Fibroblast of the conjunctiva (primary cell): ENCODE measurements at regions not wholly inside any gene's neighbourhood (a gene's known extent, or its start where the extent isn't known, plus 50 kb on each side); places are given as distances from the start of the nearest gene placed in this dataset.

Experiments used
- DNase-seq: peaks from one replicate; pipeline ENCODE4 v3.0.0-alpha.2; 2010; ENCODE audit warnings: low read depth

DNA sequence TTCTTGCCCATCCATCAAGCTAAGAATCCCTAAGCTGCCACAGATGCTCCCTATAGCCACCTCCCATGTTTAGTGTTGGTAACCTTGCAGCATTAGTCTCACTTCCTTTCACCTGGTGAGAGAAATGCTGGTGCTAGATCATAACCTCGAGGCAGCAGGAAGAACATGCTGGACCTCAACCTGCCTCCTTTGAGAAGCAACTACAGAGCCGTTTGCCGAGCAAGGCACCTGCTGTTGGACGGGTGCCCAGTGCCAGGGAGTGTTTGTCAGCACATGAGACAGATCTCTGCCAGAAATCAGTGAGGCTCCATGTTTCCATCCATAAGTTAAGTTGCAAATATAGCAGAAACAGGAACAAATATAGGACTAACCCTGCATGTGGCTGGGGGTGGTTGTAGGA lies 955.7 kb downstream of the TUSC7 start:
- no peak for DNase-seq

DNA sequence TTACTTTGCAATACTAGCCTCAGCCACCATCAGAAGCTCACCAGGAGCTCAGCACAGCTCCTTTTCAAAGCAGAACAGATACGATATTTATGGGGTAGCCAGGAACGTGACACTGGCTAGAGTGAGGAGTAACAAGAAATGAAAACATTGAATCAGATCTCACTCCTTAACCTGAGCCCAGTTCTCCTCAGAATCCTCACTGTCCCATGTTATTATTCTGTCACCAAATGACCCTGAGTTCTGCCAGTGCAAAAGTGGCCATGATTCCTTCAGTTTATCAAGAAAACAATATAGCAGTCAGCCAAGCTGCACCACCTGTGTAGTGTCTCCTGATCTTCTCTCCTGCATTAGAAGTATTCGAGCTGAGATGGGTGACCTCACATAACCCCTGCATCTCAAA lies 956.7 kb downstream of the TUSC7 start:
- no peak for DNase-seq

DNA sequence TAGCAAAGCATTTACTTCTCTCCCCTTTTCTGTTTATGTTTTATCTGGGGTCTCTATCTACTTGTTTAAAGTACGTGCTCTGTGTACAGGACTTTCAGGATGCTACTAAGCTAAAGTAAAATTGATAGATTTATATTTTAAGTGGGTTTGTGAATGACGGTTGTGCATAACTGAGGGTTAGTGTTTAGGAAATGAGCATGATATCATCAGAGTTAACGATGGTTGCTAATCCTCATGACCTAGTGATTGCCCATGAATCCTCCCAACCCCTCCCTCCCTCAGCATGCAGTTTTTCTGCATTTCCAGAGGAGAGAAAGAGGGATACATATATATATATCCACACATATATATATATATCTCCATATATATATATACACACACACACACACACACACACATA lies 957.2 kb downstream of the TUSC7 start:
- DNase-seq: no peak

DNA sequence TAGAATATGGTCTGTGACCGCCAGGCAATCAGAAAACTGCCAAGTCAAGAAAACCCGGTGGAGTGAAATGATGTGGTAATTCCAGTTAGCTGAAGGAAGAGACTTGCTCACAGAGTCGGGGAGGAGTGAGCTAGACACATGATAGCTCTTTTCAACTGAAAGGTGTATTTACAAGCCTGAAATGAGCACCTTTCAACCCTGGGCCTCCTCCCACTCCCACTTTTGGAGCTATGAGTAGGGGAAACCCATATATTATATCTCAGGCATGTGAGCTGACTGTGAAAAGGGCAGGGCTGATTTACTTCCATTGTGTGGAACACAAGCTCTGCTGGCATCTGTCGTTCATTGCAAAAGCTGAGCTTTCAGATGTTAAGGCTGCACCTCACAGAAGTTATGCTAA lies 960.2 kb downstream of the TUSC7 start:
- no peak for DNase-seq

DNA sequence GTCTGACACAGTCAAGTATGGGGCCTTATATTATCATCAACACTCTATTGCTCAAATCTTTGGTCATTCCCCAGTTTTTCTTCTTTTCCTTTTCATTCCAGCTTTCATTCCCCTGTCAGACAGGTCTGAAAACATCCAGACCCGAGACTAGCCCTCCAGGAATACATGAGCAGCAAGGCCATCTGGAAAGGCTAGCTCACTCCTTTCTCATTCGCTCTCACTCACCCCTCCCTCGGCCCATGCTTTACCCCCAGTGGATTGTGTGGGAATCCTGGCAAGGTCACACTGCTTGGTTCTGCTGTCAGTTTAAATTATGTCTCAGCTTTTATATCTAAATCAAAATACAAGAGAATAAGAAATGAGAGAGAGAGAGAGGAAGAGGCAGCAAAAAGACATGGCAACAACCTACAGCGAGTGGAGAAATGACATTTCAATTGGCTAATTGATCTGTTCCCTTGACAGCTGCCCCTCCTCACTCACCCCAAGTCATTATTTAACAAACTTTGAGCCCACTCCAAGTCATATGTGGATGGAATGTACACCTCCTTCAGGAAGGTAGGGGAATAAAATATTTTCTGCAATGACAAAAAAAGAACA lies 962.2 kb downstream of the TUSC7 start:
- no peak for DNase-seq

DNA sequence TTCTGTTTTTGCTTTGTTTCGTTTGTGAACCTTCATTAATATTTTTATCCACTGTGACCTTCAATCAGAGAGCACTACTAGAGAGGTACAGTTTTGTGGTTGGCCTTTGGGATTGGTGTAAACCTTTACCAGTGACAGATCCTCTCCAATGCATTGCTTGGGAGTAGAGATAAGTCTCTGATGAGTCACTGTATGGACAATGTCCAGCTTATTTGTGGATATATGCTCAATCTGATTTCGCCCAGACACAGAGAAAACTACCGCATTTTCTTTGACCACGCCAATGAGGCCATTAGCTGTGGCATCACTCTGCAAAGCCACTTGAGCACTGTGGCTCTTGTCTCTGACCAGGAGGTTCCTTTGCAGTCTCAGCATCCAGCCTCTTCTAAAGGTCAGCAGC lies 964.7 kb downstream of the TUSC7 start:
- DNase-seq: no peak

DNA sequence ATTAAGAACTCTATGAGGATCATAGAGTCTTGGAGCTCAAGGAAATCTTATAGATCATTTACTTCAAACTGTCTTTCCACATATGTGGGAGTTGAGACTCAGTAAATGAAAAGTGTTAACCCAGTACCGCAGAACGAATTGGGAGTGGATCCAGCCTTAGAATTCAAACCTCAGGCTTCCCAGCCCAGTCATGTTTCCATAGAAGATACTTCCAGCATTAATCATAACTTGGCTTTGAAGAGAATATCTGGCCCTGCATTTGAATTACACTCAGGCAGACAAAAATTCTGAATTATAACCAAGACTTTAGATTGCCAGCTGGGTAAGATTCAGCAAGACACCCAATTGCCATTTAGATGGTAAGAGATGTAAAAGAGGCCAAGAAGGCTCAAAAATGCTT lies 972.0 kb downstream of the TUSC7 start:
- DNase-seq: peak; percentile 60

DNA sequence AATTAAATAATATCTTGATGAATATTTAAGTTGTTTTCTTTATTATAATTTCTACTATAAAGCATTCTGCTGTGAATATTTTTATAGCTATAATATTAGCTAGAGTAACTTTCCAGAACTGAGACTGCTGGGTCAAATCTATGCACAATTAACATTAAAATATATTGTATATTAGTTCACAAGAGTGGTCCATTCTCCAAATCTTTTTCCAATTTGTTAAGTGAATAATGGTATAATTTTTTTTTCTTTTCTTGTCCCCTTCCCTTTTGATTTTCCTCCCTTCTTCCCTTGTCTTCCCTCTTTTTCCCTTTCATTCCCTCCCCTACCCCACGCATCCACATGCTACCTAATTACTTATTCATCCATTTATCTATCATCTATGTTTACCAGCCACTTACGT lies 977.5 kb downstream of the TUSC7 start:
- DNase-seq: no peak

DNA sequence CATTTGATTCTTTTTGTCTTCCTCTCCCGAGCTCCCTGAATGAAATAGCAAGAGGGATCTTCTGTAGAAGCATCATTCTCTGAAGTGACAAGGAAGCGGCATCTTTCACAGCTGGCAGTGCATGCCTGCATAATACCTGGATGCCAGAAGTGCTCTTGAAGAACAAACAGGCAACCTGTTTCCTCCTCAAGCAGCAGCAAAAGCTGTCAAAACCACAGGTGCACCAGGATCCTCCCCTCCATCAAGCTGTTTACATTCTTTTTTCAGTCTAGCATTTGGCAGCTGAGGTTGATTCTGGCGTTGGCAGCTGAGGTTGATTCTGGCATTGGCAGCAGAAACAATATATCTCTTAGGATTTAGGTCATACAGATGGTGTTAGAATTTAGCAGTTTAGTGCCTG lies 979.0 kb downstream of the TUSC7 start:
- DNase-seq: no peak

DNA sequence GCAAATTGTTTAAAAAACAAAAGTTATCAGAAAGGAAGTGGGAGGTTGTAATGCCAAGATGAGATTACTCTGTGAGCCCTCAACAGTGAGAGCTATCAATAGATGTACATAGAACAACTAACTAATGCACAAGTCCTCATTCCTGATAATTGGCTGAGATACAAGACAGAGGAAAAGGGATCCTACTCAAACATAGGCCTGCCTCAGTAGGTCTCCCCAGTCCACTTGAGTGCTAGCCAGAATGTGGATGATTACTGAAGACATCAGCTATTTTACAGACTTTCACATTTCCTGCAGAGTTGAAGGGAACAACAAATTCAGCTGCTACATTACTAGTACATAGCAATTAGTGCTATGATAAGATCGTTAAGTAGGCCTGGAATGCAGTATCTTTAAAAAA lies 981.9 kb downstream of the TUSC7 start:
- DNase-seq: no peak

DNA sequence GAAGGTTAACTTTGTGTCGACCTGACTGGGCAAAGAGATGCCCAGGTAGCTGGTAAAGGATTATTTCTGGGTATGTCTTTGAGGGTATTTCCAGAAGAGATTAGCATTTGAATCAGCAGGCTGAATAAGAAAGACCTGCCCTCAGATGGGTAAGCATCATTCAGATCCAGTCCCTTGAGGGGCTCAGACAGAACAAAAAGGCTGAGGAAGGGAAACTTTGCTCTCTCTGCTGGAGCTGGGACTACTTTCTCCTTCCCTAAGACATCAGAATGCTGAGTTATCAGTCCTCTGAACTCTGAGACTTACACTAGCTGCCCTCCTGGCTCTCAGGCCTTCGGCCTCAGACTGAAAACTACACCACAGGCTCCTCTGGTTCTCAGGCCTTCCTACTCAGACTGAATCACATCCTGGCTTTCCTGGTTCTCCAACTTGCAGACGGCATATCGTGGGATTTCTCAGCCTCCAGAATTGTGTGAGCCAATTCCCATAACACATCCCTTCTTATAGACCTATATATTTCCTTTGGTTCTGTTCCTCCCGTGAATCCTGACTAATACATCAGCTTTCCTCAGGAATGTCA lies 982.9 kb downstream of the TUSC7 start:
- DNase-seq: no peak

DNA sequence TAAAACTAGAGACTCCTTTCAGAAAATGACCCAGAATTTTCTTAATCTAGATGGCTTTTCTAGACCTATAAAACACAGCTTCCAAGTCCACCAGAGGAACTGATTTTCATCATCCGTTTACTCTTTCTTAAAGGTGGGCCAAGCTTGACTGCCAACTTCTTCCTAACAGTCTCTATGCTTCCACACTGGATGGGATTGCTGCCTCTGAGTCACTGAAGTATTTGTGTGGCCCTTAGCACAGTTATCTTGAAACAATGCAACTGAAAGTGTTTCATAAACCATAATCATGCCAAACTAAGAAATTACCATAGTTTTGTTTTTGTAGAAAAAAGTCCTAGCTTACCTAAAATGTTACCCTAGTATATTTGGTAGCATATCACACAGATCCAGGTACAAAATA lies 985.7 kb downstream of the TUSC7 start:
- peak; percentile 54 for DNase-seq

DNA sequence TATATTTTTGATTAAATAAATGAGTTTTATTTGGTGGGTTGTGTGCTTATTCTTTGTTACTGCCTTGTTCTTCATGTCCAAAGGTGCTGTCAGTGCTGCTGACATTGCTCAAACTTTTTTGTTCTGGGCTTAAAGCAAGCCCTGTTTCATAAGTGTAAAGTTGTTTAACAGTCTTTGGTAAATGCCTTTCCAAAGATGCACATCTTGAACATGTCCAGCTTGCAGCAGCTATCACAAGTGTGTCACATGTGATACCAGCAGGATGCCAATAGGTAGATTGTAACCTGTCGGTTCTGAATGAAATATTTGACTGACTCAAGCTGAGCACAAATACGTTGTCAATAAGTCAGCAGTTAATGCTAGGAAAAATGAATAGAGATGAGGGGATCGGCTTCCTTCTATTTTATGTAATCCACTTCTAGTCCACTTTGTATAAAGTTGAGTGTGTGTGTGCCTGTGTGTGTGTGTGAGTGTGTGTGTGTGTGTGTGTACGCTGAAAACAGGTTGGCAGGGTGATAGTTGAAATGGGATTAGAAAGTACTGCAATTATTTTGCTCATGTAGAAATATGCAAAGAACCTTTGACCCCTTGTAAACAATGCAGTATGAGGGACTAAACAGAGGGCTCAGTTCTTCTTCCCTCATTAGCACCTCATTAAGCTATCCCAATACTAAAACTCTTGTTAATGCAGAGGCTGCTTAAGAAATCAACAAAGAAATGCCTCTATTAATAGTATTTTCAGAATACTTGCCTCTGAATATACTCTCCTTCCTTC lies 986.5 kb downstream of the TUSC7 start:
- DNase-seq: no peak

DNA sequence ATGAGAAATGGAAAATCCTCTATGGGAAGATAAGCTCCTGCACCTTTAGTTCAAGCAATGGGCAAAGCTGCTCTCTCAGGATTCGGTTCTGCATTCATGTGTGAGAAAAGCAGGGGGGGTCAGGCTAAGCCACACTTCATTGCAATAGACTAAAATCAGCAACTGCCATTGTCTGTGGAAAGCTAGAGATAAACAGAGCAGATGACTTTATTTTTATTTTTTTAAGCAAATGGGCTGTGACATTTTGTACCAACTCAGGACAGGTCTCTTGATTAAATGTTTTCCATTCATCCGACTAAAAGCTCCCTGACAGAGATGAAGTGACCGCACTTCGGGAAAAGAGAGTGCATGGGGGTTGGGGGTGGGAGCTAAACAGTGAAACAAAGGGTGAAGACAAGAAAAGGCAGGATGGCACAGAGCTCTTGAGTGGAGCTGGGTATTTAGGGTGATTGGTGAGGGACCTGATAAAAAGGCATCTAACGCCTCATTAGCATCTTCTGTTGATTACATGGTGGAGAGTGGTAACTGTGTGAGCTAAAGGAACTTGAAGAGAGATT lies 987.4 kb downstream of the TUSC7 start:
- no peak for DNase-seq

DNA sequence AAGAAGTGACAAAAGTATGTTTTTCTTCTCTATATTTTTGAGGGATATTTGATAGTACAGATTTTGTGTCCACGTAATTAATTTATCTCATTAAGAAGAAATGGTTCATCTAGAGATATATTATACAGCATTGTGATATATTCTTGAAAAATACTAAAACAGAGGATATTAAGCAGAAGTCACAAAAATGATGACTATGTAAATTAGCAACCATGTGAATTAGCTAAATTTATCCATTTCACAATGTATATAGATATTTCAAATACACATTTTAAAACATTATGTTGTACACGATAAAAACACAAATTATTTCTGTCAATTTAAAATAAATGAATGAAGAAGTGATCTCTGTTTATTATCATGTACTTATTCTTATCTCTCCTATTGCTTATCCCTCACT lies 989.5 kb downstream of the TUSC7 start:
- no peak for DNase-seq

DNA sequence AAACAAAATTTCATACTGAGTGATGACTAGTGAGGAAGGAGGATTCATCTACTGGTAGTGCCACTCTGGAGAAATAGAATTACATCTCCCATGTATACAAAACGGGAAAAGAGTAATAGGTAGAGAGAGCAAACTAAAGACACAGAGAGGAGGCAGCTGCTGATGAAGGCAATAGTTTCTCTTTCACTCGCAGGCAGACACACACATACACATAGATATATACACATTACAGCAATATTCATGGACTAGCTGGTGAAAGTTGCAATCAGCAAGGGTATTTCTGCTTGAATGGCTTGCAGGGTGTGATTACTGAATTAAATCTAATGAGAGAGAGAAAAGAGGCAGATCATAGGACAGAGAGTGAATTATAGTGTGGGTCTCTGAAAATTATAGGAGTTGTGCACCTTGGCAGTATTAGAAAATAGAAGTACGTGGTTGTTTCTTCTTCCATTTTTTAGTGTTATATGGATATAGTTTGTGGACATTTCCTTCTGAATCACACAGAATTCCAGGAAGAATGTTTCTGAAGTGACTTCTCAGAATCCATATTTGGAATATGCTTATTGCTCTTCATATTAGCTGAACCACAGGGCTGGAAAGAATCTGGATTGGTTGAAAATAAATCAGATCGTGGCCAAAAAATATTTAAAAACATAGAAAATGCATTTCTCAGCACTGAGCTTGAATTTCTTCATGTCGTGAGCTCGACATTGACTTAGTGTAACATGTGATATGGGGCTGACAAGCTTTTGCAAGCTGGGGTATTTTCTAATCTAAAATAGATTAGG lies 991.2 kb downstream of the TUSC7 start:
- no peak for DNase-seq

DNA sequence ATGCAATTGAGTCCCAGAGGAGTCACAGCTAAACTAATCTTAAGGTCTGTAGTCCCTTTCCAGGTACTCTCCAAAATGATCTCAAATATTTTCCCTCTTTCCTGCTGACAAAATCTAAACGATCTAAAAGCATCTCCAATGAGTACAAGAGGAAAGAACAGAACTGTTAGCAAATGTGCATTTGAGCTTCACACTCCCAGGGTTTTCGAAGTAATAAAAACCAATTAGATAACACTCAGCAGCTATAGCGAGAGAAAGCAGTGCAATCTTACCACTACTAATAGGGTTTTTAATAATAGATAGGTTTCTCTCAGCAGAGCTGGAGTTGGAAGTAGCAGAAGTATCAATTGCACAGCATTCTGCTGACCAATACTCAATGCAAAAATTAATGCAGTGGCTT lies 995.4 kb downstream of the TUSC7 start:
- DNase-seq: no peak

DNA sequence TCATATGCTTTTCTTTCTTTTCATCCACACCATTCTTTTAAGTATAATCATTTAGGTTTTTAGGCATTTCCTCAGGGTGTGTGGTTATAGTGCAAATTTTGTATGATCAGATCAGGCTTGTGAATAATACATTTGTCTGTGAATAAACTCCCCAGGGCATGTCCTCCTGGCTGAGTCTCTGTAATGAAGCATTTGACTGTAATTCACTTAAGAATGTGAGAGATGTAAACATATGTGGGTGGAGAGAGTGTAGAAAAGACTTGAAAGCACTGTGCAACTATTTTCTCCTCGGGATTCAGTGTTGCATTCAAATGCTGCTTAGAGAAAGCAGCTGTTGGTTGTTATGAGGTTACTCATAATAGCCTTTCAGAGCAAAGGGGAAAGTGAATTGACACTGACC lies 996.5 kb downstream of the TUSC7 start:
- DNase-seq: peak; percentile 95

DNA sequence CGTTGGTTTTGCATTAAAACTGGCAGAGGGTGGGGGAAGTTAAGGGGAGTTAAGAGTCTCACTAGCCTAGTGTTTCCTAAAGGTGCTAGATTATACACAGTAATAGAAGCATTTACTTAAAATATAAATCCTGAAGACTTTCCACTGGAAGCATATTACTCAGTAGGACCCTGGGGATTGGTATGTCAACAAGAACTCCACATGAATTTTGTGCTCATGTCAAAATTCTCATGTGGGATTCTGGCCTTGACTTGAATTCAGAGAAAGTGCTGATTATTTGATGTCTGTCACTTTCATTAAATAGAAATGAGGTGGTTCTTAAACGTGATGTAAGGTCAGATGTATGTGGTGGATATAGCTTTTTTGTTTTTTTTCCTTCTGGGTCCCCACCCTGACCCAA lies 997.2 kb downstream of the TUSC7 start:
- DNase-seq: peak; percentile 5

DNA sequence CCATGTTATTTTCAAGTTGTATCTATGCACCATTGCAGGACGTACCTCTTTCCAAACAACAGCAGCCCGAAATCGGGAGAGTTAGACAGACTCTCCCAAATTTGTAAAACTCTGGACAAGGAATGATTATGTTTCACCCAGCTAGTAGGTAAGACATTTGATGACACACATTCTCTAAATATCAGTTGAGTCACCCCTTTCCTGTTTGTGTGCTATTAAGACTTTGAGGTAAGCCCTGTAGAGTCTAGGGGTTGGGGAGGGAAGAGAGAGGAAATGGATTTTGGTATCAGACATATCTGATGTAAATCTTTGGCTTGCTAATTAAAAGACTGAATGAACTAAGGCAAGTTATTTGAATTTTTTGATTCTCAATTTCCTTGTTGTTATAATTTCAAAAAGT lies 999.0 kb downstream of the TUSC7 start:
- DNase-seq: no peak

DNA sequence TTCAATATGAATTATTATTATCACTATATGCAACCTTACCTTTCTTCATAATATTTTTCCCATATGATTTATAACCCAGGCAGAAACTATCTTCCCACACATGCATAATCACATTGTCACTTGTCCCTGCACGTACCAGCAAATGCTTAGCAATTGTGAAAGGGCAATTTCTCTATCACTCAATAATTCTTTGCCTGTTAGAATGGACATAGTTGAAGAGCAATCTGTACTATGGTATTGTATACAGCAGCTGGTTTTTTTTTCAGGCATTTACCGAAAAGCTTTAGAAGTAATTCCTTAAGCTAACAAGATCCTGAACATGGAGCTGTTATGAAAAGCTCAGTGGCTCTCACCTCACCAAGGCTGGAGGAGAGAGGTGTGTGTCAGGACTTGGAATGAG lies 999.5 kb downstream of the TUSC7 start:
- DNase-seq: no peak

DNA sequence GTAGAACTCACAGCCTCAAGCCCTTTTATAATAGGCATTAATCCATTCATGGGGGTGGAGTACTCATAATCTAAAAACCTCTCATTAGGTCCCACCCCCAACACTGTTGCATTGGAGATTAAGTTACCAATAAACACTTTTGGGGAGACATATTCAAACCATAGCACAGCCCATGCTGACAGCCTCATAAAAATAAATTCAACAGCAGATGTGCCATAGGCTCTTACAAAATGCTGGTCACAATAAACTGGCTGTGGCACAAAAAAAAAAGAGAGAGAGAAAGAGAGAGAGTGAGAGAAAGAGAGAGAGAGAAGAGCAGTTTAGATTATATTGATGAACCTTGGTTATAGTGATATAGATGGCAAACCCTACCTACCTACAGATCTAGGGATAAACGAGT lies 1000.9 kb downstream of the TUSC7 start:
- no peak for DNase-seq
